ENCODE measurements at regions not wholly inside any gene's neighbourhood (a gene's known extent, or its start where the extent isn't known, plus 50 kb on each side); places are given as distances from the start of the nearest gene placed in this dataset.

DNA sequence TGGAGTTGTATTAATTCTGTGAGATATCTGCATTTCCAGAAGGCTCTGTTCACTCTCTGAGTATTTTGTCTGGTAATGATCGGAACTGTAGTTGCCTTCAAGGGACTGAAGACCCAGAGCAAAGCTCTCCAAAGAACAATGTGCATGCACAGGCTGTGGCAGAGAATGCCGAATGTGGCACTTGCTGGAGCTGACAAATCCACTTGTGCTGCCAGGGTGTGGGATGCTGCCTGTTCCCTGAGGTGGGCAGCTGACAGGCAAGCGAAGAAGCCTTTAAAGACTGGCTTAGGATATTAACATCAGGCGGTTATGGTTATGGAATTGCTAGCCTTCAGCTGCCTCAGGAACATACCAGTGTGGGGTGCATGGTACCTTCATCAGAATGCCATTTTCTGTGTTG lies 419.9 kb upstream of the ATP2B1 start:
- Histone ChIP-seq H3K4me2 (ENCODE audit: low read depth, low read length) (no peak overlapping the region), H3K9me3 (replicated peaks; ENCODE audit: insufficient read depth, low read length) (no peaks in the 10 kb centered on the region), H3K4me3 (ENCODE audit: low read length) (no peak overlapping the region), H3F3A (ENCODE audit: insufficient read depth, low read length) (no peaks in the 10 kb centered on the region; the same call in 1 of the 2 replicates), H3K36me3 (replicated peaks; ENCODE audit: insufficient read depth, low read length) (no peaks in the 10 kb centered on the region), H3K9ac (ENCODE audit: low read length) (no peak overlapping the region), H2AFZ (ENCODE audit: low read length) (no peak overlapping the region), H3K27ac (ENCODE audit: low read length) (no peak overlapping the region), H4K20me1 (ENCODE audit: insufficient read depth, low read length) (no peaks in the 10 kb centered on the region), H3K79me2 (ENCODE audit: low read length) (no peaks in the 10 kb centered on the region), H3K9me2 (replicated peaks; ENCODE audit: insufficient read depth, low read length) (no peaks in the 10 kb centered on the region), H3K4me1 (ENCODE audit: low read length) (no peaks in the 10 kb centered on the region; the same call in 1 of the 2 replicates), H3K27me3 (replicated peaks; ENCODE audit: insufficient read depth, low read length) (no peaks in the 10 kb centered on the region)
- TF ChIP-seq, protein P1, sequence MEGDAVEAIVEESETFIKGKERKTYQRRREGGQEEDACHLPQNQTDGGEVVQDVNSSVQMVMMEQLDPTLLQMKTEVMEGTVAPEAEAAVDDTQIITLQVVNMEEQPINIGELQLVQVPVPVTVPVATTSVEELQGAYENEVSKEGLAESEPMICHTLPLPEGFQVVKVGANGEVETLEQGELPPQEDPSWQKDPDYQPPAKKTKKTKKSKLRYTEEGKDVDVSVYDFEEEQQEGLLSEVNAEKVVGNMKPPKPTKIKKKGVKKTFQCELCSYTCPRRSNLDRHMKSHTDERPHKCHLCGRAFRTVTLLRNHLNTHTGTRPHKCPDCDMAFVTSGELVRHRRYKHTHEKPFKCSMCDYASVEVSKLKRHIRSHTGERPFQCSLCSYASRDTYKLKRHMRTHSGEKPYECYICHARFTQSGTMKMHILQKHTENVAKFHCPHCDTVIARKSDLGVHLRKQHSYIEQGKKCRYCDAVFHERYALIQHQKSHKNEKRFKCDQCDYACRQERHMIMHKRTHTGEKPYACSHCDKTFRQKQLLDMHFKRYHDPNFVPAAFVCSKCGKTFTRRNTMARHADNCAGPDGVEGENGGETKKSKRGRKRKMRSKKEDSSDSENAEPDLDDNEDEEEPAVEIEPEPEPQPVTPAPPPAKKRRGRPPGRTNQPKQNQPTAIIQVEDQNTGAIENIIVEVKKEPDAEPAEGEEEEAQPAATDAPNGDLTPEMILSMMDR (IDR thresholded peaks at IDR 0.05; ENCODE audit: low read length), result no peak
- TF ChIP-seq EZH2 (optimal IDR thresholded peaks at IDR 0.05; ENCODE audit: low read depth, low read length) (no peak), EZH2phosphoT487 (IDR thresholded peaks at IDR 0.05; ENCODE audit: low read length) (no peak)
- no peak for DNase-seq

DNA sequence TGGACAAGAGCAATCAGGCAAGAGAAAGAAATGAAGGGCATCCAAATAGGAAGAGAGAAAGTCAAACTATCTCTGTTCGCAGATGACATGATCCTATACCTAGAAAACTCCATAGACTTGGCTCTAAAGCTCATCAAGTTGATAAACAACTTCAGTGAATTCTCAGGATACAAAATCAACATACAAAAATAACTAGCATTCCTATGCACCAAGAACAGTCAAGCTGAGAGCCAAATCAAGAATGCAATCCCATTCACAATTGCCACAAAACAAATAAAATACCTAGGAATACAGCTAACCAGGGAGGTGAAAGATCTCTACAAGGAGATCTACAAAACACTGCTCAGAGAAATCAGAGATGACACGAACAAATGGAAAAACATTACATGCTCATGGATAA lies 417.5 kb upstream of the ATP2B1 start:
- TF ChIP-seq, protein P1 (IDR thresholded peaks at IDR 0.05; ENCODE audit: low read length), result no peak
- TF ChIP-seq EZH2 (optimal IDR thresholded peaks at IDR 0.05; ENCODE audit: low read depth, low read length), result no peak
- TF ChIP-seq EZH2phosphoT487 (IDR thresholded peaks at IDR 0.05; ENCODE audit: low read length), result no peak
- Histone ChIP-seq H2AFZ (ENCODE audit: low read length) (no peak overlapping the region), H3K79me2 (ENCODE audit: low read length) (no peaks in the 10 kb centered on the region), H3K4me1 (ENCODE audit: low read length) (no peaks in the 10 kb centered on the region; the same call in 1 of the 2 replicates), H3K4me2 (ENCODE audit: low read depth, low read length) (no peak overlapping the region), H3K9me2 (replicated peaks; ENCODE audit: insufficient read depth, low read length) (no peaks in the 10 kb centered on the region), H3K9ac (ENCODE audit: low read length) (no peak overlapping the region), H3F3A (ENCODE audit: insufficient read depth, low read length) (no peaks in the 10 kb centered on the region; the same call in 1 of the 2 replicates), H3K9me3 (replicated peaks; ENCODE audit: insufficient read depth, low read length) (no peaks in the 10 kb centered on the region), H3K4me3 (ENCODE audit: low read length) (no peak overlapping the region), H4K20me1 (ENCODE audit: insufficient read depth, low read length) (no peaks in the 10 kb centered on the region), H3K36me3 (replicated peaks; ENCODE audit: insufficient read depth, low read length) (no peaks in the 10 kb centered on the region), H3K27ac (ENCODE audit: low read length) (no peak overlapping the region), H3K27me3 (replicated peaks; ENCODE audit: insufficient read depth, low read length) (no peaks in the 10 kb centered on the region)
- no peak for DNase-seq

DNA sequence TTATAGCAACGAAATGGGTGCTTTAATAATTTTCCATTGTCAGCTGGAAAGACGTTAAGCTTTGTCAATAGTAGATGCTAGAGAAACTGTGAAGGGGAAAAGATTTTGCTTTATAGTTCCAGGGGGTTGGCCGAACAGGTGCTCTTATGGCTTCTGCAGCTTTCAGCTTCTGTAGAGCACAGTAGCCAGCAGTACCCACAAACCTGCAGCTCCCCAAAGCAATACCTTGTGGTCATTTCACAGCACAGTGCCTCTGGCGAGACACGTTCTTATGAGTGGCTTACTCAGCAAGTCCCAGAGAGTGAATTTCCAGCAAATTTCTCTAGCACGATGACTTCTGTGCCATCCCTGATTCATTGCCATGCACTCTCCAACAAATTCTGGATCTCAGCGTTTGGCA lies 416.3 kb upstream of the ATP2B1 start:
- TF ChIP-seq, protein P1 (IDR thresholded peaks at IDR 0.05; ENCODE audit: low read length), result no peak
- TF ChIP-seq EZH2 (optimal IDR thresholded peaks at IDR 0.05; ENCODE audit: low read depth, low read length) (no peak), EZH2phosphoT487 (IDR thresholded peaks at IDR 0.05; ENCODE audit: low read length) (no peak)
- Histone ChIP-seq H3F3A (ENCODE audit: insufficient read depth, low read length) (no peaks in the 10 kb centered on the region; the same call in 1 of the 2 replicates), H3K27ac (ENCODE audit: low read length) (peak overlapping the region; percentile 55), H3K9me3 (replicated peaks; ENCODE audit: insufficient read depth, low read length) (no peaks in the 10 kb centered on the region), H3K79me2 (ENCODE audit: low read length) (no peaks in the 10 kb centered on the region), H3K4me1 (ENCODE audit: low read length) (no peaks in the 10 kb centered on the region; the same call in 1 of the 2 replicates), H3K36me3 (replicated peaks; ENCODE audit: insufficient read depth, low read length) (no peaks in the 10 kb centered on the region), H3K27me3 (replicated peaks; ENCODE audit: insufficient read depth, low read length) (no peaks in the 10 kb centered on the region), H3K9me2 (replicated peaks; ENCODE audit: insufficient read depth, low read length) (no peaks in the 10 kb centered on the region), H3K4me3 (ENCODE audit: low read length) (no peak overlapping the region), H4K20me1 (ENCODE audit: insufficient read depth, low read length) (no peaks in the 10 kb centered on the region), H3K4me2 (ENCODE audit: low read depth, low read length) (peak overlapping the region; percentile 19; the same call in 1 of the 2 replicates), H2AFZ (ENCODE audit: low read length) (no peak overlapping the region), H3K9ac (ENCODE audit: low read length) (no peak overlapping the region)
- peak; percentile 27 for DNase-seq
